ENCODE measurements at regions not wholly inside any gene's neighbourhood (a gene's known extent, or its start where the extent isn't known, plus 50 kb on each side); places are given as distances from the start of the nearest gene placed in this dataset.

GRCh38 chr13:32911506-32911905 lies 104.7 kb upstream of the KL start:
- Histone ChIP-seq H3K27me3 (no peaks in the 10 kb centered on the region), H3K9me3 (no peaks in the 10 kb centered on the region), H3K4me3 (no peak overlapping the region), H3K36me3 (no peaks in the 10 kb centered on the region), H3K27ac (no peak overlapping the region), H3K4me1 (no peaks in the 10 kb centered on the region)
- intact Hi-C loops (cut with DNase I), result no loop called here
- no peak for DNase-seq (ENCODE audit: extremely low spot score in 2 of 2)
- no peak for TF ChIP-seq CTCF (IDR thresholded peaks at IDR 0.05)
- no peak for TF ChIP-seq POLR2A (IDR thresholded peaks at IDR 0.05)
- no peak for TF ChIP-seq POLR2AphosphoS5 (IDR thresholded peaks at IDR 0.05; ENCODE audit: insufficient read depth in 1 of 2, low read depth in 1 of 2)

GRCh38 chr13:32914686-32915085 lies 101.5 kb upstream of the KL start:
- H3K27ac ChIP-seq, result no peak overlapping the region
- TF ChIP-seq POLR2A (IDR thresholded peaks at IDR 0.05), result no peak
- no peak for TF ChIP-seq POLR2AphosphoS5 (IDR thresholded peaks at IDR 0.05; ENCODE audit: insufficient read depth in 1 of 2, low read depth in 1 of 2)
- TF ChIP-seq CTCF (IDR thresholded peaks at IDR 0.05), result no peak
- DNase-seq (ENCODE audit: extremely low spot score in 2 of 2), result no peak
- H3K36me3 ChIP-seq, result no peaks in the 10 kb centered on the region
- no peaks in the 10 kb centered on the region for H3K4me1 ChIP-seq
- intact Hi-C loops (cut with DNase I), result no loop called here
- H3K4me3 ChIP-seq, result no peak overlapping the region
- H3K27me3 ChIP-seq, result no peaks in the 10 kb centered on the region
- no peaks in the 10 kb centered on the region for H3K9me3 ChIP-seq

- intact Hi-C loops (cut with DNase I), result no loop called here
- H3K4me3 ChIP-seq, result no peak overlapping the region
- no peaks in the 10 kb centered on the region for H3K36me3 ChIP-seq
- H3K27ac ChIP-seq, result no peak overlapping the region
- DNase-seq (ENCODE audit: extremely low spot score in 2 of 2), result no peak
- H3K9me3 ChIP-seq, result no peaks in the 10 kb centered on the region
- no peaks in the 10 kb centered on the region for H3K4me1 ChIP-seq
- H3K27me3 ChIP-seq, result no peaks in the 10 kb centered on the region
- no peak for TF ChIP-seq POLR2AphosphoS5 (IDR thresholded peaks at IDR 0.05; ENCODE audit: insufficient read depth in 1 of 2, low read depth in 1 of 2)
- no peak for TF ChIP-seq POLR2A (IDR thresholded peaks at IDR 0.05)
- no peak for TF ChIP-seq CTCF (IDR thresholded peaks at IDR 0.05)
Measured at GRCh38 chr13:32917504-32917903, 98.7 kb upstream of the KL start.

GRCh38 chr13:32923725-32924124 lies 92.5 kb upstream of the KL start:
- Histone ChIP-seq H3K27ac (no peak overlapping the region), H3K27me3 (no peaks in the 10 kb centered on the region), H3K4me3 (no peak overlapping the region), H3K9me3 (no peaks in the 10 kb centered on the region), H3K36me3 (no peaks in the 10 kb centered on the region), H3K4me1 (no peaks in the 10 kb centered on the region)
- DNase-seq (ENCODE audit: extremely low spot score in 2 of 2), result no peak
- intact Hi-C loops (cut with DNase I), result no loop called here
- no peak for TF ChIP-seq CTCF (IDR thresholded peaks at IDR 0.05)
- no peak for TF ChIP-seq POLR2AphosphoS5 (IDR thresholded peaks at IDR 0.05; ENCODE audit: insufficient read depth in 1 of 2, low read depth in 1 of 2)
- no peak for TF ChIP-seq POLR2A (IDR thresholded peaks at IDR 0.05)

GRCh38 chr13:32924886-32925285 lies 91.3 kb upstream of the KL start:
- H3K27me3 ChIP-seq, result no peaks in the 10 kb centered on the region
- DNase-seq (ENCODE audit: extremely low spot score in 2 of 2), result no peak
- no peaks in the 10 kb centered on the region for H3K36me3 ChIP-seq
- TF ChIP-seq POLR2A (IDR thresholded peaks at IDR 0.05) (no peak), CTCF (IDR thresholded peaks at IDR 0.05) (no peak)
- intact Hi-C loops (cut with DNase I), result no loop called here
- no peaks in the 10 kb centered on the region for H3K9me3 ChIP-seq
- H3K4me3 ChIP-seq, result no peak overlapping the region
- no peaks in the 10 kb centered on the region for H3K4me1 ChIP-seq
- no peak overlapping the region for H3K27ac ChIP-seq
